H9 (cell line): ENCODE measurements at regions not wholly inside any gene's neighbourhood (a gene's known extent, or its start where the extent isn't known, plus 50 kb on each side); places are given as distances from the start of the nearest gene placed in this dataset.

Source experiments
- DNase-seq: peaks from one replicate; pipeline ENCODE4 v3.0.0-alpha.2; 2017
- H2AFZ ChIP-seq: one replicate; pipeline ENCODE4 v1.6.1; 2013; ENCODE audit warnings: mild to moderate bottlenecking, low read length, control low read depth, moderate library complexity
- H2AK5ac ChIP-seq: 2 replicates; pipeline ENCODE4 v1.6.1; 2013; ENCODE audit warnings: low read length, control low read depth, mixed read lengths; ENCODE audit not compliant: insufficient read length
- H2BK120ac ChIP-seq: one replicate; pipeline ENCODE4 v1.6.1; 2013; ENCODE audit warnings: low read depth, mild to moderate bottlenecking, low read length, control low read depth, inconsistent platforms; ENCODE audit not compliant: poor library complexity, severe bottlenecking
- H2BK12ac ChIP-seq: 2 replicates; pipeline ENCODE4 v1.6.1; 2013; ENCODE audit warnings: low read length, control low read depth, mixed read lengths, low read depth; ENCODE audit not compliant: insufficient read length
- H2BK15ac ChIP-seq: 2 replicates; pipeline ENCODE4 v1.6.1; 2013; ENCODE audit warnings: low read depth, low read length, control low read depth
- H2BK20ac ChIP-seq: one replicate; pipeline ENCODE4 v1.6.1; 2013; ENCODE audit warnings: low read depth, mild to moderate bottlenecking, low read length, control low read depth, inconsistent platforms; ENCODE audit not compliant: poor library complexity, severe bottlenecking
- H2BK5ac ChIP-seq: 2 replicates; pipeline ENCODE4 v1.6.1; 2013; ENCODE audit warnings: low read length, control low read depth, mixed read lengths; ENCODE audit not compliant: insufficient read length
- H3K14ac ChIP-seq: 2 replicates; pipeline ENCODE4 v1.6.1; 2013; ENCODE audit warnings: low read length, control low read depth; ENCODE audit not compliant: insufficient read depth
- H3K18ac ChIP-seq: 2 replicates; pipeline ENCODE4 v1.6.1; 2013; ENCODE audit warnings: low read depth, mild to moderate bottlenecking, mixed read lengths, low read length, control low read depth; ENCODE audit not compliant: insufficient read length
- H3K23ac ChIP-seq: 2 replicates; pipeline ENCODE4 v1.6.1; 2013; ENCODE audit warnings: low read length, control low read depth, mixed read lengths, low read depth; ENCODE audit not compliant: insufficient read length
- H3K23me2 ChIP-seq: 2 replicates; pipeline ENCODE4 v1.6.1; 2013; ENCODE audit warnings: low read depth, mild to moderate bottlenecking, mixed read lengths, low read length, control low read depth; ENCODE audit not compliant: insufficient read length, poor library complexity, severe bottlenecking
- H3K27ac ChIP-seq: 2 replicates; pipeline ENCODE4 v1.5.1; 2013; ENCODE audit warnings: low read length, control low read depth, mixed read lengths, low read depth; ENCODE audit not compliant: insufficient read length
- H3K27me3 ChIP-seq: 2 replicates; pipeline ENCODE4 v1.6.1; 2013; ENCODE audit warnings: low read length, control low read depth, inconsistent platforms; ENCODE audit not compliant: insufficient read depth
- H3K4ac ChIP-seq: 2 replicates; pipeline ENCODE4 v1.6.1; 2013; ENCODE audit warnings: low read depth, mild to moderate bottlenecking, control low read depth, inconsistent platforms, low read length, moderate library complexity
- H3K4me1 ChIP-seq: 2 replicates; pipeline ENCODE4 v1.6.1; 2013; ENCODE audit warnings: low read length, control low read depth, inconsistent platforms; ENCODE audit not compliant: insufficient read depth
- H3K4me2 ChIP-seq: 2 replicates; pipeline ENCODE4 v1.6.1; 2013; ENCODE audit warnings: low read length, control low read depth, mixed read lengths; ENCODE audit not compliant: insufficient read length, insufficient read depth
- H3K56ac ChIP-seq: 2 replicates; pipeline ENCODE4 v1.6.1; 2013; ENCODE audit warnings: low read depth, mild to moderate bottlenecking, mixed read lengths, low read length, control low read depth; ENCODE audit not compliant: insufficient read length
- H3K79me1 ChIP-seq: 2 replicates; pipeline ENCODE4 v1.6.1; 2013; ENCODE audit warnings: low read depth, mild to moderate bottlenecking, moderate library complexity, low read length, control low read depth, inconsistent platforms; ENCODE audit not compliant: insufficient read depth, poor library complexity, severe bottlenecking
- H3K79me2 ChIP-seq: 2 replicates; pipeline ENCODE4 v1.6.1; 2013; ENCODE audit warnings: low read length, control low read depth, inconsistent platforms; ENCODE audit not compliant: insufficient read depth
- H3K9ac ChIP-seq: 2 replicates; pipeline ENCODE4 v1.6.1; 2013; ENCODE audit warnings: low read length, control low read depth, mixed read lengths; ENCODE audit not compliant: insufficient read length; ENCODE audit errors: extremely low read depth
- H3K9me3 ChIP-seq: one replicate; pipeline ENCODE4 v1.6.1; 2013; ENCODE audit warnings: low read depth, low read length, inconsistent platforms; ENCODE audit not compliant: control insufficient read depth
- H3T11ph ChIP-seq: one replicate; pipeline ENCODE4 v1.6.1; 2013; ENCODE audit warnings: mild to moderate bottlenecking, low read length, control low read depth, inconsistent platforms
- H4K20me1 ChIP-seq: one replicate; pipeline ENCODE4 v1.6.1; 2013; ENCODE audit not compliant: control insufficient read depth, insufficient read length, insufficient read depth
- H4K5ac ChIP-seq: 2 replicates; pipeline ENCODE4 v1.6.1; 2013; ENCODE audit warnings: low read depth, mild to moderate bottlenecking, mixed read lengths, low read length, control low read depth; ENCODE audit not compliant: insufficient read length
- H4K8ac ChIP-seq: replicated peaks from 2 replicates; pipeline ENCODE4 v1.6.1; 2013; ENCODE audit warnings: low read length, control low read depth, mixed read lengths, low read depth; ENCODE audit not compliant: insufficient read length
- H4K91ac ChIP-seq: 2 replicates; pipeline ENCODE4 v1.6.1; 2013; ENCODE audit warnings: low read depth, mild to moderate bottlenecking, moderate library complexity, mixed read lengths, low read length, control low read depth; ENCODE audit not compliant: insufficient read length
- H3K27ac Mint-ChIP-seq, 3 experiments: 2 replicates in 2 of 3; 3 replicates in 1 of 3; pipeline ENCODE4 v1.8.0; 2020 to 2021; ENCODE audit warnings: mixed read lengths in 3 of 3, mild to moderate bottlenecking in 1 of 3, moderate library complexity in 1 of 3
- H3K27me3 Mint-ChIP-seq: 2 replicates; pipeline ENCODE4 v1.8.0; 2021; ENCODE audit warnings: low read depth, mild to moderate bottlenecking, moderate library complexity, mixed read lengths
- H3K36me3 Mint-ChIP-seq, 3 experiments: 2 replicates in 2 of 3; 3 replicates in 1 of 3; pipeline ENCODE4 v1.8.0; 2020 to 2021; ENCODE audit warnings: low read depth in 3 of 3, mixed read lengths in 3 of 3; ENCODE audit not compliant: insufficient read depth in 1 of 3
- H3K4me1 Mint-ChIP-seq, 2 experiments: 2 replicates each; pipeline ENCODE4 v1.8.0; 2020; ENCODE audit warnings: mixed read lengths in 2 of 2
- H3K4me3 Mint-ChIP-seq, 2 experiments: 2 replicates in 1 of 2; 3 replicates in 1 of 2; pipeline ENCODE4 v1.8.0; 2020 to 2021; ENCODE audit warnings: mild to moderate bottlenecking in 2 of 2, mixed read lengths in 2 of 2, moderate library complexity in 1 of 2
- H3K9me3 Mint-ChIP-seq, 2 experiments: 2 replicates in 1 of 2; 3 replicates in 1 of 2; pipeline ENCODE4 v1.8.0; 2020; ENCODE audit warnings: mild to moderate bottlenecking in 2 of 2, mixed read lengths in 2 of 2, moderate library complexity in 1 of 2
- WGBS: extraction: QIAGEN DNeasy Blood & Tissue Kit; methylation state at CpG from one replicate; pipeline ENCODE4 v1.1.7; 2013; ENCODE audit warnings: missing lambda C conversion rate, low lambda C conversion rate, mixed read lengths; ENCODE audit not compliant: insufficient read length; ENCODE audit errors: extremely low coverage; 5-methylcytosine and 5-hydroxymethylcytosine counted together
- TF ChIP-seq, protein P1 (sequence below): fragments of 200-600 bp; sonication (generic); conservative IDR thresholded peaks from 3 replicates; pipeline ENCODE4 v1.8.0; 2021; ENCODE audit warnings: antibody characterized with exemption, mild to moderate bottlenecking

DNA sequence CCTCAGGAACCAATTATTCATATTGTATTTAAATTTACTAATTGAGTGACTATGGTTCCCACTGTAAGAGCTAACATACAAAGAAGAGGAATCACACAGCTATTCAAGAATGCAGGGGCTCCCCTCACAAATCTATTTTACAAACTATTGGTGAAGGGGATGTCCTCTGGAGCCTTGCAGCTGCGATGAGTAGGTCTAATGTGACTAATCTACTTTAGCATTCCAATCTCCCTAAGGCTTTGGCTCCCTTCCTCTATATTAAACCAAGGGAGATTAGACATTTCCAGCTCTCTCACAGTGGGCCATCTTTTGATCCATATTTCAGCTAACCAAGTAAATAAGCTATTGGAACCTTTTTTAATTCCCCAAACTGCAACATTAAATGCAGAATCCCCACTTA lies 514.2 kb upstream of the BCHE start:
- Mint-ChIP-seq H3K9me3 (peaks cover 16 to 29% of the 10 kb centered on the region in 2 experiments), H3K4me1 (no peaks in the 10 kb centered on the region), H3K27me3 (no peaks in the 10 kb centered on the region), H3K36me3 (peaks cover 11 to 18% (median 11%) of the 10 kb centered on the region in 3 experiments; a peak in 6 of 7 replicates), H3K4me3 (no peak overlapping the region), H3K27ac (no peak overlapping the region)
- H4K91ac ChIP-seq, result no peak overlapping the region
- no peak overlapping the region for H3K14ac ChIP-seq
- no peak overlapping the region for H2BK5ac ChIP-seq
- H3K27me3 ChIP-seq, result no peaks in the 10 kb centered on the region
- H3K4me2 ChIP-seq, result no peak overlapping the region
- H3K9me3 ChIP-seq, result no peaks in the 10 kb centered on the region
- H3K56ac ChIP-seq, result no peak overlapping the region
- no peak overlapping the region for H3K27ac ChIP-seq
- no peaks in the 10 kb centered on the region for H4K20me1 ChIP-seq
- no peaks in the 10 kb centered on the region for H3K79me1 ChIP-seq
- H2BK15ac ChIP-seq, result no peak overlapping the region
- H3K18ac ChIP-seq, result no peak overlapping the region
- WGBS, result no CpG with 5 or more reads among the region's 1 CpG
- H2BK20ac ChIP-seq, result no peak overlapping the region
- no peak overlapping the region for H2AK5ac ChIP-seq
- no peak overlapping the region for H2AFZ ChIP-seq
- H3K4me1 ChIP-seq, result no peaks in the 10 kb centered on the region
- DNase-seq, result no peak
- H3K9ac ChIP-seq, result no peak overlapping the region
- H3K4ac ChIP-seq, result no peak overlapping the region
- H2BK12ac ChIP-seq, result no peak overlapping the region
- no peak overlapping the region for H3K23ac ChIP-seq
- no peaks in the 10 kb centered on the region for H3K79me2 ChIP-seq
- no peak overlapping the region for H3T11ph ChIP-seq
- H4K5ac ChIP-seq, result no peak overlapping the region
- no peak overlapping the region for H2BK120ac ChIP-seq
- H3K23me2 ChIP-seq, result no peaks in the 10 kb centered on the region
- no peak overlapping the region for H4K8ac ChIP-seq
- TF ChIP-seq, protein P1, sequence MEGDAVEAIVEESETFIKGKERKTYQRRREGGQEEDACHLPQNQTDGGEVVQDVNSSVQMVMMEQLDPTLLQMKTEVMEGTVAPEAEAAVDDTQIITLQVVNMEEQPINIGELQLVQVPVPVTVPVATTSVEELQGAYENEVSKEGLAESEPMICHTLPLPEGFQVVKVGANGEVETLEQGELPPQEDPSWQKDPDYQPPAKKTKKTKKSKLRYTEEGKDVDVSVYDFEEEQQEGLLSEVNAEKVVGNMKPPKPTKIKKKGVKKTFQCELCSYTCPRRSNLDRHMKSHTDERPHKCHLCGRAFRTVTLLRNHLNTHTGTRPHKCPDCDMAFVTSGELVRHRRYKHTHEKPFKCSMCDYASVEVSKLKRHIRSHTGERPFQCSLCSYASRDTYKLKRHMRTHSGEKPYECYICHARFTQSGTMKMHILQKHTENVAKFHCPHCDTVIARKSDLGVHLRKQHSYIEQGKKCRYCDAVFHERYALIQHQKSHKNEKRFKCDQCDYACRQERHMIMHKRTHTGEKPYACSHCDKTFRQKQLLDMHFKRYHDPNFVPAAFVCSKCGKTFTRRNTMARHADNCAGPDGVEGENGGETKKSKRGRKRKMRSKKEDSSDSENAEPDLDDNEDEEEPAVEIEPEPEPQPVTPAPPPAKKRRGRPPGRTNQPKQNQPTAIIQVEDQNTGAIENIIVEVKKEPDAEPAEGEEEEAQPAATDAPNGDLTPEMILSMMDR, result no peak
